Activated naive CD4-positive, alpha-beta T cell treated with anti-CD3 and anti-CD28 coated beads for 36 hours (primary cell): ENCODE measurements at regions not wholly inside any gene's neighbourhood (a gene's known extent, or its start where the extent isn't known, plus 50 kb on each side); places are given as distances from the start of the nearest gene placed in this dataset.

Experiments
- CTCF ChIA-PET: fragments of 350-600 bp; sonication (Branson Sonifier 250); formaldehyde crosslinking; loops from one replicate; lab custom pipeline; 2021; ENCODE audit warnings: antibody characterized with exemption; lab: Charles Lee
- DNase-seq: peaks from one replicate; pipeline ENCODE4 v3.0.0-alpha.2; 2020
- H3K27ac Mint-ChIP-seq: one replicate; pipeline ENCODE4 v1.8.0; 2021; ENCODE audit warnings: mild to moderate bottlenecking, mixed read lengths
- H3K27me3 Mint-ChIP-seq: one replicate; pipeline ENCODE4 v1.8.0; 2021; ENCODE audit warnings: low read depth, mixed read lengths
- H3K36me3 Mint-ChIP-seq: one replicate; pipeline ENCODE4 v1.8.0; 2021; ENCODE audit warnings: low read depth, mixed read lengths
- H3K4me1 Mint-ChIP-seq: one replicate; pipeline ENCODE4 v1.8.0; 2021; ENCODE audit warnings: low read depth, mixed read lengths
- H3K4me3 Mint-ChIP-seq: one replicate; pipeline ENCODE4 v1.8.0; 2021; ENCODE audit warnings: mild to moderate bottlenecking, moderate library complexity, mixed read lengths
- H3K9me3 Mint-ChIP-seq: one replicate; pipeline ENCODE4 v1.8.0; 2021; ENCODE audit warnings: mixed read lengths
- intact Hi-C: fragments of 100-400 bp; cut with micrococcal nuclease; formaldehyde crosslinking; loops from one replicate; pipeline ENCODE4 v1.15.1; 2023

DNA sequence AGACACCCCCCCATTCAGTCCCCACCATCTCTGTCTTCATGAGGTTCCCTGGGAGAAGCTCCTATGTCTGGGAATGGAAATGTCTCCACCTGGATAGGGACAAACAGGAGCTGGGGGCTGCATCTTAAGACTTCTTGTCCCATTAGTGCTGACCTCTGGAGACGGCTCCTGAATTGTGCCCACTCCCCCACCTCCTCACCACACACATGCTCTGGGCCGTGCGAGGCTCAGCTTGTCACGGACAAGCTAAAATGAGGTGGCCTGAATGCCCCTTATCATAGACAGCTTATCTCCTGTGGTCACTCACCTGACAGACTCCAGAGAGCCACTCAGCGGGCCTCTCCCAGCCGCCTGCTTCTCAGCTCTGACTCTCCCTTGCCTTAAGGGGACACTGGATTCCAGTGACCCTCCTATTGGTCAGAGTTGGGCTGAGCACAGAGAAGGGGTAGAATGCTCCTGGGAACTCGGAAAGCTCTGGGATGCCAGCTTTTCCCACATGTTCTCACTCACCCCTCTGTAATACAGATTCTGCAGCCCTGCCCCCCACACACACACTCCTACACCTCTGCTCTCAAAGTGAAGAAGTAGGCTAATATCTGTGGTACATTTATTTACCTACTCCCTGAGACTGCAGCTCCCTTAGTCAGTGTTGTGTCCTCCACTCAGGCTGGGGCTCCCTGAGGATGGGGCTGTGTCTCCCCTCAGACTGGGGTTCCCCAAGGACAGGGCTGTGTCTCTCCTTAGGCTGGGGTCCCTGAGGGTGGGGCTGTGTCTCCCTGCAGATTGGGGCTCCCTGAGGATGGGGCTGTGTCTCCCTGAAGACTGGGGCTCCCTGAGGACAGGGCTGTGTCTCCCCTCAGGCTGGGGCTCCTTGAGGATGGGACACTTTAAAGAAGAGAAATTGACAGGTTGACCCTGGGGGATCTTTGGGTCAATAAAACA is 167.5 kb downstream of the VEGFA start:
- no peaks in the 10 kb centered on the region for H3K36me3 Mint-ChIP-seq
- no peaks in the 10 kb centered on the region for H3K4me1 Mint-ChIP-seq
- H3K4me3 Mint-ChIP-seq: no peak overlapping the region
- intact Hi-C loops: no loop called here
- no peak overlapping the region for H3K27ac Mint-ChIP-seq
- H3K27me3 Mint-ChIP-seq: no peaks in the 10 kb centered on the region
- H3K9me3 Mint-ChIP-seq: no peaks in the 10 kb centered on the region
- CTCF ChIA-PET: interaction anchor here (1.1 kb wide), 1 partner anchor 11 kb away, joined by 3 read pairs; no protein-coding TSS in a partner anchor
- DNase-seq: no peak

DNA sequence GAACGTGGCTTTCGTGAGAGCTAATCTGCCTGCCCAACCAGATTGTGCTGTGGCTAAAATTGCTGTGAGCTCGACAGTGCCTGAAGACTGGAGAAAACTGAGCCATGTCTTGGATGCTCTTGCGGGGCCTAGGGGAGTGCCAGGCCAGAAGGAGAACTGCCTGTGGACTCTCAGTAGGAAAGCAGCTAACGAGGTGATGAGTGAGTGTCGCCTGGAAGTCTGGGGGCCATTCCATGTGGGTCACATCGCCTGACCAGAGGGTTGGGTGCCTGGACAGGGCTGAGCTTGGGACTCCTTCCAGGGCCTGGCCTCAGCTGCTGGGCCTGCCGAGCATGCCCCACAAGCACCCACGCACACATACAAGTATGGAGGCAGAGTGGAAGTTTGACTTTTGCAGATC is 166.5 kb downstream of the VEGFA start:
- intact Hi-C loops: no loop called here
- H3K9me3 Mint-ChIP-seq: no peaks in the 10 kb centered on the region
- H3K36me3 Mint-ChIP-seq: no peaks in the 10 kb centered on the region
- no peaks in the 10 kb centered on the region for H3K27me3 Mint-ChIP-seq
- CTCF ChIA-PET: interaction anchor here (1.1 kb wide), 1 partner anchor 12 kb away, joined by 3 read pairs; no protein-coding TSS in a partner anchor
- no peaks in the 10 kb centered on the region for H3K4me1 Mint-ChIP-seq
- H3K27ac Mint-ChIP-seq: no peak overlapping the region
- H3K4me3 Mint-ChIP-seq: no peak overlapping the region
- DNase-seq: no peak

DNA sequence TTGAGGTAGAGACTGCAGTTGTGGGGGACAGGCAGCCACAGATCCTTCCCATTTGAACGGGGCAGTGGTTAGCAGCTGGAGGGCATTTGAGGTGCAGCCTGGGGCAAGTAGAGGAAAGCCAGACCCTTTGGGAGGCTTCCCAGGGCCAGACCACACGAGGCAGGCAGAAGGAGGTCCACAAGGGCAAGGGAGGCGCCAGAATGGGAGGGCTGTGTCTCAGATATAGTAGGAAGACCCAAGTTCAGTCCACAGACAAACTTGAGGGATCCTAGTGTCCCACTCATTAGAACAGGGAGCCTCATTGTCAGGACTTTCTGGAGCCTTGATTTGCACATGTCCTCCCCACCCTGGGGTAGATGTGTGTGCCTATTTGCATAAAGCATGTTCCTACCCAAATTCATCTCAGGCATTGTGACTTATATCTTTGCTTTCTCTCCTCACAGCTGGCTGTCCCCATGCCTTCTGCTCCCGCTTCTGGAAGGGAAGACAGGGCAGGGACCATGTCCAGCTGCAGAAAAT is 166.0 kb downstream of the VEGFA start:
- Mint-ChIP-seq H3K9me3 (no peaks in the 10 kb centered on the region), H3K4me1 (no peaks in the 10 kb centered on the region), H3K27me3 (no peaks in the 10 kb centered on the region), H3K36me3 (no peaks in the 10 kb centered on the region), H3K27ac (no peak overlapping the region), H3K4me3 (no peak overlapping the region)
- CTCF ChIA-PET: no interaction called here
- DNase-seq: no peak
- intact Hi-C loops: no loop called here

DNA sequence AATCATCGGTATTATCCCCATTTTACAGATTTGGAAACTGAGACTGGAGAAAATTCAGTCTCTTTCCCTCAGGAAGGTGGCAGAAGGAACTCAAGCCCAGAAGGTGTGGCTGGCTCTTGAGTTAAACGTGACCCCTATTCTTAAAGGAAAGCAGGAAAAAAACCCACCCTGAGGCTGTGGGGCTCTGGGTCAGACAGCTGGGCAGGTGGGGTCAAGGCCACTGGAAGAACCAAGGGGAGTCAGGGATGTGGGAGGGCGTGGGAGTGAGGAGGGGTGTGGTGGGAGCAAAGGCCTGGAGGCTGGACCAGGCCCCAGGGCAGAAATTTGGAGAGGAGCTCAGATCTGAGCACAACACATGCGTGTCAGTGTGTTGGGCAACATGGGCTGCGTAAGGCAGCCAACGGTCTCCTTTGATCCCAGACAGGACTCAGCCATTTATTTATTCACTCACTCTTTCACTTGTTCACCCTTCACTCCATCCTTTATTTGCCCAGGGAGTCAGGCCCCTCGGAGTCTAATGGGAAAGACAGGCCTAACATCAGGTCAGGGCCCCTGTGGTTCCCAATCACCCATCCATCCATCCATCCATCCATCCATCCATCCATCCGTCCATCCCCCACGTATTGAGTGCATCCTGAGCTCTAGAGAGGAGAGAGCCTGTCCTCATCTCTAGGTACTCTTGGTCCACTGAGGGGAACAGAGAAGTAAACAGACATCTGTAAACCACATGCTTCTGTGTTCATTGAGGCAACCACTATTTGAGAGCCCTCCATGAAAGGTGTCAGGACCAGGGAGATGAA is 165.0 kb downstream of the VEGFA start:
- H3K27ac Mint-ChIP-seq: no peak overlapping the region
- H3K4me3 Mint-ChIP-seq: no peak overlapping the region
- CTCF ChIA-PET: interaction anchor here (0.7 kb wide), 1 partner anchor 17 kb away, joined by 3 read pairs; no protein-coding TSS in a partner anchor
- DNase-seq: no peak
- H3K36me3 Mint-ChIP-seq: no peaks in the 10 kb centered on the region
- no peaks in the 10 kb centered on the region for H3K9me3 Mint-ChIP-seq
- intact Hi-C loops: no loop called here
- no peaks in the 10 kb centered on the region for H3K4me1 Mint-ChIP-seq
- no peaks in the 10 kb centered on the region for H3K27me3 Mint-ChIP-seq

DNA sequence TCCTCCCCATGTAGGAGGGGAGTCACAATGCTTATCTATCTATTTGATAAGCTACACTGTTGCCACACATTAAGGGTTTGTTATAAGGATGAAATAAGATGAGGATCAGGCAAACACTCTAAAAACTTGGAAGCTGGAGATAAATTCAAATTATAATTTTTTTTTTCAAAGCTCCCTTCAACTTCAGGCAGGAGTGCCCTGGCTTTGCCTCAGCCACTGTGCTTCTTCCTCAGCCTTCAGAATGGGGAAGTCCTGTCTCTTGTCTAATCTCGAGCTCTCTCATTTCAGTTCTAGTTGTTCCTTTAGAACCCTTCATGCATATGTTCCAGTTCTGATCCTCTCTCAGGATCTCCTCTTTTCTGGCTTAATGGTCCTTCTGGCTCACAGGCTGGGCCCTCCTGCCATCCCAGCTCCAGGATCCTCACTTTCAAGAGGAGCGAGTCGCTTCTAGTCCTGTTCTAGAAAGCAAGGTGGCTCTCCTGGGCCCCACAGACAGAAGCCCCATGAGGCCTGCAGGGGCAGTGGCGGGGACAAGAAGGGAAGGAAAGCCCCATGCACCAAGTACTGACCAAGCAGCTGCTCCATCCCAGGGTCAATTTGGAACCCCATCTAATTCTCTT is 164.3 kb downstream of the VEGFA start:
- no peaks in the 10 kb centered on the region for H3K4me1 Mint-ChIP-seq
- H3K36me3 Mint-ChIP-seq: no peaks in the 10 kb centered on the region
- DNase-seq: no peak
- CTCF ChIA-PET: interaction anchor here (0.7 kb wide), 1 partner anchor 18 kb away, joined by 3 read pairs; no protein-coding TSS in a partner anchor
- H3K27me3 Mint-ChIP-seq: no peaks in the 10 kb centered on the region
- intact Hi-C loops: no loop called here
- H3K27ac Mint-ChIP-seq: no peak overlapping the region
- H3K9me3 Mint-ChIP-seq: no peaks in the 10 kb centered on the region
- no peak overlapping the region for H3K4me3 Mint-ChIP-seq

DNA sequence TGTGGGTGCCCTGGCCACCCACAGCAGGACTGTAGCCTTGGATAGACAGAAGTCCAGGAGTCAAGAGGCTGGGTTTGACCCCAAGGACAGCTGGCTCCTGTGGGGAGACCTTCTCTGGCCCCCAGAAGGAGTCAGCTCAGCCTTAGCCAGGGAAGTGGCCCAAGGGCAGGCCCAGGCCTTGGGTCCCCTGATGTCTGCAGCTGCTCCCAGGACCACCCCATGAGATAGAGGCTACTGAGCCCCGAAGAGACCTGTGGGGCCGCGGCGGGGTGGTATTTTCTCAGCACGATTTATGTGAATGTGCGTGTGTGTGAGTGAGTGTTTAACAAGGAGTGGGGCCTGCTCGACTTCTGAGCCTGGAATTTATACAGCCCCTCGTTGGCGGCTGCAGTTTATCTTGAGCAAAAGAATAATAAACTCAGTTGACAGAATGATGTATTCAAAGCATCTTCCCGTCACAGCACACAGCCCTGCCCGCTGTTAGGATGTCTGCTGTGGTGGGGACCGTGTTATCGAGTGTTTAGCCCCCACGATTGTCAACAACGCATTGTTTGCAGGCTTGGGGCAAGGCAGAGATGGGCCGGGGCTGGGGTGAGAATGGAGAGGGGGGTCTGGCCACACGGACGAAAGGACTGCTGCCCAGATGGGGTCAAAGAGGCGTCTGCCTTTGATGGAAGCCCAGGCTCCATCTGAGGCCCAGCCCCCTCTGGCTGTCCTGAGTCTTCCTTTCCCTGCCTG is 163.3 kb downstream of the VEGFA start:
- no peak for DNase-seq
- H3K4me1 Mint-ChIP-seq: peaks cover 1% of the 10 kb centered on the region
- no peak overlapping the region for H3K4me3 Mint-ChIP-seq
- intact Hi-C loops: no loop called here
- H3K27me3 Mint-ChIP-seq: no peaks in the 10 kb centered on the region
- CTCF ChIA-PET: no interaction called here
- H3K9me3 Mint-ChIP-seq: no peaks in the 10 kb centered on the region
- no peak overlapping the region for H3K27ac Mint-ChIP-seq
- no peaks in the 10 kb centered on the region for H3K36me3 Mint-ChIP-seq

DNA sequence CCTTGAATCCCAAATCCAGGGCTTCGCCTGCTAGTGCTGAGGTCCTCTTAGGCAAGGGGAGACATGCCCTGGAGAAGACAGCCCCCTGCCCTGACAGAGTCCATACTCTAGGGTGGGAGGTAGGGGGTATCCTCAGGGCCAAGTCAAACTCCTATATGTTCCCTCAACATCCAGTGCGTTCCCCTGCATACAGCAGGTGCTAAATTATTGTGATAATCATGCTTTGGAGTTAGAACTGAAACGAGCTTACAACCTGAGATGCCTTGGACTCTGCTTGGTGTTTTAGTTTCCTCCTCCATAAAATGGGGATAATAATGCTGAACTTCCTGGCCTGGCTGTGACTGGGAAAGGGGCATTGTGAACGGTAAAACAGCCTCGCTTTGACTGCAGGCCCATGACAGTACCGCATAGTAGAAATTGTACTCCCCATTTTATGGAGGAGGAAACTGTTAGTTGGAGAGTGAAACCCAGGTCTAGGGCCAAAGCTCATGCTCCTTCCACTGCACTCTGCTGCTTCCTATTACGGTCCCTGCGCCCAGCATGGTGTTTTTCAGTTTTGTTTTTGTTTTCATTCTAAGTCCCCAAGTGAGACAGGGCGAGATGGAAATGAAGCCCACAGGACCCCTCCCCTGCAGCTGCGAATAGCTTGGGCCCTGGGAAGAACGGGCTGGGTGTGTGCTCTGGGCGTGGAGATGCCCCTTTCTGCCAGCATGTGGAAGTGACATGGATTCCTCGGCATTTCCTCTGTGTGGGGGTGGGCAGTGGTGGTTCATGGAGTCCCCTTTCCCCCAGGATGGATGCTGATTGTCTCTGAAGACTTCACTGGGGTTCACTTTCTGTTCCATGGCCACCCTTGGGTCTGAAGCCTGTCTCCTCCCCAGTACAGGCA is 162.5 kb downstream of the VEGFA start:
- H3K27me3 Mint-ChIP-seq: no peaks in the 10 kb centered on the region
- H3K27ac Mint-ChIP-seq: no peak overlapping the region
- CTCF ChIA-PET: no interaction called here
- no peak for DNase-seq
- H3K9me3 Mint-ChIP-seq: no peaks in the 10 kb centered on the region
- H3K36me3 Mint-ChIP-seq: no peaks in the 10 kb centered on the region
- no peak overlapping the region for H3K4me3 Mint-ChIP-seq
- H3K4me1 Mint-ChIP-seq: peaks cover 6% of the 10 kb centered on the region
- intact Hi-C loops: no loop called here

DNA sequence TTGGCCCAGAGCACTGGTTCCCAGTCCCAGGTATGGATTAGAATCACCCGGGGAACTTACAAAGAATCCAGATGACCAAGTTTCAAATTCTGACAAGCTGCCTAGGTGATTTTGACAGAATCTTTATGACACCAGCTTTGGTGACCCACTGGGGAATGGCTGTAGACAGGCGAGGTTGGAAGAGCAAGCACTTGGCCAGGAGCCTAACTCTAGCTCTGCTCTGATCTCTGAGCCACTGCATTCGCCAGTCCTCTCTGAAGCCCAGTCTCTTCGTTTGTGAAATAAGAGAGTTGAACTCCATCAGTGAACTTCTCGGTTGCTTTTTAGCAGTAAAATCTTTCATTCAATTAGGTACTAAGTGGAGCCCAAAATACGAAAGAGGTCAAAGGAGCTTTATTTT is 161.2 kb downstream of the VEGFA start:
- Mint-ChIP-seq H3K27me3 (no peaks in the 10 kb centered on the region), H3K27ac (no peak overlapping the region), H3K36me3 (no peaks in the 10 kb centered on the region), H3K4me3 (no peak overlapping the region), H3K9me3 (no peaks in the 10 kb centered on the region), H3K4me1 (peaks cover 18% of the 10 kb centered on the region)
- CTCF ChIA-PET: no interaction called here
- no peak for DNase-seq
- intact Hi-C loops: no loop called here

DNA sequence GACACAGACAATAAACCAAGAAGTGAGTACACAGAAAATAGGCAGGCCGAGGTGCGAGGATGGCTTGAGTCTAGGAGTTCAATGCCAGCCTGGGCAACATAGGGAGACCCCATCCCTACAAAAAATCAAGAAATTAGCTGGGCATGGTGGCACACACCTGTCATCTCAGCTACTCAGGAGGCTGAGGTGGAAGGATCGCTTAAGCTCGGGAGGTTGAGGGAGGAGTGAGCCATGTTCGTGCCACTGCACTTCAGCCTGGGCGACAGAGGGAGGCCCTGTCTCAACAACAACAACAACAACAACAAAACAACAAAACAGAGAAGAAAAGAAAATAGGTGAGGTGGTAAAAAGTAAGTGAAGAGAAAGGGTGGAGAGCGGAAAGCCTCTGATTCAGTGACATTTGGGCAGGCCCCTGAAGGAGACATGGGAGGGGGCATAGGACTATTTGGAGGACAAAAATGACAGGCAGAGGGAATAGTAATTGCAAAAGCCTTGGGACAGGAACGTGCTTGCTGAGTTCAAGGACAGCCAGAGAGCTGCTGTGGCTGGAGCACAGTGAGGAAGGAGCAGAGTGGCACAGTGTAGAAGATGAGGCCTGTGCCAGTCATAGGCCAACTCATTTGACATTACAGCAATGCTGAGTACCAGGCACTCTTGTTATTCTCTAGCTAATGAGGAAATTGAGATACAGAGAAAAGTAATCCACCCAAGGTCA is 160.6 kb downstream of the VEGFA start:
- Mint-ChIP-seq H3K27ac (no peak overlapping the region), H3K36me3 (no peaks in the 10 kb centered on the region), H3K27me3 (no peaks in the 10 kb centered on the region), H3K9me3 (no peaks in the 10 kb centered on the region), H3K4me1 (peaks cover 19% of the 10 kb centered on the region), H3K4me3 (no peak overlapping the region)
- DNase-seq: no peak
- CTCF ChIA-PET: no interaction called here
- intact Hi-C loops: no loop called here

DNA sequence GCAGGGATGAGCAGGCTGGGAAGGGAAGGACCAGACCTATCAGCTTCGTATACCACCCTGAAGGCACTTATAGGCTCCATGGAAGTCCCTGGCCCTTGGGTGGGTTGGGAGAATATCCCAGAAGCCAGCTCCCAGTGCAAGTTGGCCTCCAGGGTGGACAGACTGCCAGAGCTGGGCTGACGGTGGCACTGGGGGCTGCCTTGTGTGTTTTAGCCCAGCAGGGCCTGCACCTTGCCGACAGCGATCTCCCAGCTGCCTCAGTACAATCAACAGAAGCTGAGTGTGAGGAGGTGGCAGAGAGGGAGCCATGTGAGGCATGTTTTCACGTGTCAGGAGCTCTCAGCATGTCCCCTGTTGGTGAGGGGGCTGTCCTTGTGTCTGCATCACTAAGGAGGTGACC is 159.5 kb downstream of the VEGFA start:
- Mint-ChIP-seq H3K27ac (no peak overlapping the region), H3K27me3 (no peaks in the 10 kb centered on the region), H3K4me1 (peaks cover 24% of the 10 kb centered on the region), H3K4me3 (no peak overlapping the region), H3K36me3 (no peaks in the 10 kb centered on the region), H3K9me3 (no peaks in the 10 kb centered on the region)
- DNase-seq: no peak
- intact Hi-C loops: no loop called here
- CTCF ChIA-PET: interaction anchor here (1.2 kb wide), 1 partner anchor 205 kb away, joined by 4 read pairs; no protein-coding TSS in a partner anchor
